HepG2 (cell line): ENCODE measurements at regions not wholly inside any gene's neighbourhood (a gene's known extent, or its start where the extent isn't known, plus 50 kb on each side); places are given as distances from the start of the nearest gene placed in this dataset.
A peak's percentile ranks its signal among the peaks of the same experiment; 100 is the strongest.

Experiments used
- ATAC-seq: fragments of 200-7000 bp; cut with Tn5 transposase; 3 replicates; pipeline ENCODE4 v1.9.1; 2020; ENCODE audit warnings: mild to moderate bottlenecking, moderate library complexity
- BruUV-seq: library from RNA; stranded (reverse); fragments of 400-500 nt; replicated peaks from 2 replicates; lab custom pipeline; 2021; lab: Mats Ljungman, UMichigan
- CTCF ChIA-PET: fragments of 300-600 bp; formaldehyde crosslinking; extraction: SDS; loops from one replicate; lab custom pipeline; 2021; ENCODE audit warnings: low total read pairs, inconsistent platforms, low intra/inter-chr PET ratio; lab: Yijun Ruan, JAX
- POLR2A ChIA-PET: fragments of 350-600 bp; sonication (Branson Sonifier 250); formaldehyde crosslinking; loops from one replicate; lab custom pipeline; 2020; ENCODE audit warnings: antibody characterized with exemption, inconsistent platforms; lab: Yijun Ruan, JAX
- DNase-seq: peaks from one replicate; pipeline ENCODE4 v3.0.0-alpha.2; 2015; ENCODE audit warnings: low spot score
- FAIRE-seq: peaks from 3 replicates; lab custom pipeline; 2011; peaks lifted over from hg19 to GRCh38; lab: Jason Lieb, UNC
- H2AFZ ChIP-seq: one replicate; pipeline ENCODE4 v1.6.1; 2011; ENCODE audit warnings: low read length, inconsistent platforms
- H3K27ac ChIP-seq: fragments of 300-600 bp; 3 replicates; pipeline ENCODE4 v1.8.0; 2011; ENCODE audit warnings: mixed run types, mild to moderate bottlenecking, mixed read lengths, low read length, inconsistent platforms; ENCODE audit not compliant: insufficient read depth; ENCODE audit errors: extremely low read length
- H3K27me3 ChIP-seq, 2 experiments: fragments of 200-600 bp in 1 of 2; 2 replicates in 1 of 2; 3 replicates in 1 of 2; pipeline versions ENCODE4 v1.6.0 to v1.8.0; 2011; ENCODE audit warnings: low read length in 2 of 2, mild to moderate bottlenecking in 2 of 2, moderate library complexity in 2 of 2, inconsistent platforms in 1 of 2; ENCODE audit not compliant: insufficient read depth in 2 of 2, control insufficient read depth in 1 of 2
- H3K36me3 ChIP-seq, 2 experiments: fragments of 200-600 bp in 1 of 2; replicated peaks in 1 of 2; 2 replicates in 1 of 2; 3 replicates in 1 of 2; pipeline versions ENCODE4 v1.5.1 to v1.8.0; 2011; ENCODE audit warnings: low read length in 2 of 2, inconsistent platforms in 1 of 2; ENCODE audit not compliant: insufficient read depth in 2 of 2, control insufficient read depth in 1 of 2
- H3K4me1 ChIP-seq: 2 replicates; pipeline ENCODE4 v1.5.1; 2012; ENCODE audit warnings: low read length, inconsistent platforms; ENCODE audit not compliant: insufficient read depth
- H3K4me2 ChIP-seq: 2 replicates; pipeline ENCODE4 v1.6.0; 2011; ENCODE audit warnings: low read depth, low read length, inconsistent platforms
- H3K4me3 ChIP-seq, 3 experiments: fragments of 200-600 bp in 1 of 3; sonication (generic), shearing (Covaris generic) in 1 of 3; replicated peaks in 1 of 3; 2 replicates each; pipeline ENCODE4 v1.5.1; 2011 to 2016; ENCODE audit warnings: low read length in 3 of 3, inconsistent platforms in 2 of 3, low read depth in 2 of 3, mild to moderate bottlenecking in 2 of 3, control low read depth in 1 of 3, mixed read lengths in 1 of 3; ENCODE audit not compliant: insufficient read depth in 1 of 3
- H3K79me2 ChIP-seq: one replicate; pipeline ENCODE4 v1.6.1; 2011; ENCODE audit warnings: low read length, inconsistent platforms; ENCODE audit not compliant: insufficient read depth
- H3K9ac ChIP-seq: 2 replicates; pipeline ENCODE4 v1.6.0; 2011; ENCODE audit warnings: mild to moderate bottlenecking, low read depth, low read length, inconsistent platforms; ENCODE audit not compliant: insufficient read depth
- H3K9me3 ChIP-seq: 2 replicates; pipeline ENCODE4 v1.5.1; 2012; ENCODE audit warnings: mild to moderate bottlenecking, low read length
- H4K20me1 ChIP-seq: 2 replicates; pipeline ENCODE4 v1.6.0; 2011; ENCODE audit warnings: inconsistent platforms, mild to moderate bottlenecking, low read length, moderate library complexity; ENCODE audit not compliant: insufficient read depth
- HOXA5 ChIP-seq: sonication (generic); formaldehyde crosslinking; IDR thresholded peaks from 2 replicates; pipeline ENCODE4 v1.4.0; 2020; ENCODE audit warnings: missing genetic modification reagents
- KLF12 ChIP-seq: sonication (generic); formaldehyde crosslinking; IDR thresholded peaks from 2 replicates; pipeline ENCODE4 v1.4.0; 2020; ENCODE audit warnings: missing genetic modification reagents, borderline replicate concordance
- SIX1 ChIP-seq: sonication (generic); formaldehyde crosslinking; IDR thresholded peaks from 2 replicates; pipeline ENCODE4 v1.4.0; 2020; ENCODE audit warnings: missing genetic modification reagents, borderline replicate concordance
- ZNF761 ChIP-seq: sonication (generic); formaldehyde crosslinking; conservative IDR thresholded peaks from 2 replicates; pipeline ENCODE4 v1.4.0; 2020; ENCODE audit warnings: mild to moderate bottlenecking, missing genetic modification reagents
- ZNF782 ChIP-seq: sonication (generic); formaldehyde crosslinking; IDR thresholded peaks from 2 replicates; pipeline ENCODE4 v1.4.0; 2020; ENCODE audit warnings: missing genetic modification reagents, mild to moderate bottlenecking, borderline replicate concordance
- ZNF878 ChIP-seq: sonication (generic); formaldehyde crosslinking; IDR thresholded peaks from 2 replicates; pipeline ENCODE4 v1.8.1; 2023; ENCODE audit warnings: mild to moderate bottlenecking, missing genetic modification reagents, moderate library complexity
- WGBS: methylation state at CpG from one replicate; pipeline ENCODE4 v1.1.6; 2017; ENCODE audit warnings: low lambda C conversion rate; 5-methylcytosine and 5-hydroxymethylcytosine counted together
- in situ Hi-C: cut with HindIII; loops from 2 replicates; pipeline ENCODE4 v1.10.0; 2017; ENCODE audit warnings: low pct_unique_long_range_greater_than_20kb; ENCODE audit not compliant: extremely low pct_ligation_motif_present
- intact Hi-C: fragments of 100-400 bp; cut with micrococcal nuclease; formaldehyde crosslinking; loops from one replicate; pipeline ENCODE4 v1.10.0; 2022; ENCODE audit not compliant: unreplicated experiment
- TF ChIP-seq, protein P1 (sequence below): sonication (generic); formaldehyde crosslinking; IDR thresholded peaks from 2 replicates; pipeline ENCODE4 v1.4.0; 2020; ENCODE audit warnings: missing genetic modification reagents
- TF ChIP-seq, protein P2 (sequence below): sonication (generic); formaldehyde crosslinking; IDR thresholded peaks from 2 replicates; pipeline ENCODE4 v1.5.0; 2020; ENCODE audit warnings: mild to moderate bottlenecking, missing genetic modification reagents, moderate library complexity

DNA sequence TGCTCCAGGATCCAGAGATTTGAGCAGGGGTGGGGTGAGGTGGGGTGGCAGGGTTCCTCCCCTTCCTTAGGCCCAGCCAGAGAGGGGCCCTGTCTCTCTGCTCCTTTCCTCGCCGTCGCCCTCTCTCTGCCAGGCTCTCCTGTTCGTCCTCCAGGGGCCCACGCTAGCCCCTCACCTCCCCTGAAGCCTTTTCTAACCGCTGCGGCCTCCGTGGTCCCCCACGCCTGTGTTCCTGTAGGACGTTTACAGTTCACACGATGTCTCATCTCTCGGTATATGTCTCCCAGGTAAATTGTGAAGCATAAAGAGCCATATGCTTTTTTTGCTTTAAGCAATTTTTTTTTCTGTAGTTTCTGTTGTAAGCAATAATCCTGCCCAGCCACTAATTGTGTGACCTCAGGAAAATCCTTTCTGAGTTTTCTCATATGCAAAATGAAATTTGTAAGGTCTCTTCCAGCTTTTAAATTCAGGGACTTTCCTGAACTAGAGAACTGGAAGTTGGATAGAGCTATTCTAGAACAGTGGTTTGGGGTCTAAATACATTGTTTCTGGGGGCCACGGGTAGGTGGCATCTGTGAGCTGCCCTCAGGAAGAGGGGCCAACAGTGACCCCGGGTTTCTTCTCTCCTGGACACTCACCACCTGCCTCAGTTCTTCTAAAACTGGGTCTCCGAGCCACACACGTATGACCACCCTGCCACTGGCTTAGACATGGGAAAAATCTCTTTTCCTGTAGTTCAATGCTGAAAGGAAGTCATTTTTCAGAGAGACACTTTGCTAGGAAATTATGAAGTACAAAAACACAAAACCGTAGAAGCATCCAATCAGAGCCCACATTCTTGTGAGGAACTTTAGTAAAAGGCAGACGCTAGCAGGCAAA lies 50.2 kb upstream of the ZNF366 start:
- Histone ChIP-seq H2AFZ (no peak overlapping the region), H3K4me1 (peaks cover 14% of the 10 kb centered on the region), H3K4me3 (peak overlapping the region; percentile 30 to 72 (median 47)), H3K27ac (no peak overlapping the region), H3K9ac (peak overlapping the region; percentile 31; the same call in 1 of the 2 replicates), H3K27me3 (peaks cover 0 to 9% of the 10 kb centered on the region in 2 experiments; a peak in 3 of 5 replicates), H3K9me3 (no peaks in the 10 kb centered on the region), H3K79me2 (no peaks in the 10 kb centered on the region), H4K20me1 (no peaks in the 10 kb centered on the region), H3K36me3 (no peaks in the 10 kb centered on the region), H3K4me2 (peak overlapping the region; percentile 99)
- TF ChIP-seq KLF12 (CRISPR knock-in tag) (peak; percentile 3; the same call in 1 of the 2 replicates), ZNF878 (CRISPR knock-in tag) (no peak), ZNF761 (CRISPR knock-in tag) (0 out of 2 replicates have a peak, but pooled peaks have one; percentile 33), SIX1 (CRISPR knock-in tag) (no peak), ZNF782 (CRISPR knock-in tag) (no peak), HOXA5 (CRISPR knock-in tag) (0 out of 2 replicates have a peak, but pooled peaks have one; percentile 10)
- TF ChIP-seq, protein P1, sequence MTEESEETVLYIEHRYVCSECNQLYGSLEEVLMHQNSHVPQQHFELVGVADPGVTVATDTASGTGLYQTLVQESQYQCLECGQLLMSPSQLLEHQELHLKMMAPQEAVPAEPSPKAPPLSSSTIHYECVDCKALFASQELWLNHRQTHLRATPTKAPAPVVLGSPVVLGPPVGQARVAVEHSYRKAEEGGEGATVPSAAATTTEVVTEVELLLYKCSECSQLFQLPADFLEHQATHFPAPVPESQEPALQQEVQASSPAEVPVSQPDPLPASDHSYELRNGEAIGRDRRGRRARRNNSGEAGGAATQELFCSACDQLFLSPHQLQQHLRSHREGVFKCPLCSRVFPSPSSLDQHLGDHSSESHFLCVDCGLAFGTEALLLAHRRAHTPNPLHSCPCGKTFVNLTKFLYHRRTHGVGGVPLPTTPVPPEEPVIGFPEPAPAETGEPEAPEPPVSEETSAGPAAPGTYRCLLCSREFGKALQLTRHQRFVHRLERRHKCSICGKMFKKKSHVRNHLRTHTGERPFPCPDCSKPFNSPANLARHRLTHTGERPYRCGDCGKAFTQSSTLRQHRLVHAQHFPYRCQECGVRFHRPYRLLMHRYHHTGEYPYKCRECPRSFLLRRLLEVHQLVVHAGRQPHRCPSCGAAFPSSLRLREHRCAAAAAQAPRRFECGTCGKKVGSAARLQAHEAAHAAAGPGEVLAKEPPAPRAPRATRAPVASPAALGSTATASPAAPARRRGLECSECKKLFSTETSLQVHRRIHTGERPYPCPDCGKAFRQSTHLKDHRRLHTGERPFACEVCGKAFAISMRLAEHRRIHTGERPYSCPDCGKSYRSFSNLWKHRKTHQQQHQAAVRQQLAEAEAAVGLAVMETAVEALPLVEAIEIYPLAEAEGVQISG (CRISPR knock-in tag), result peak; percentile 1; the same call in 1 of the 2 replicates
- TF ChIP-seq, protein P2, sequence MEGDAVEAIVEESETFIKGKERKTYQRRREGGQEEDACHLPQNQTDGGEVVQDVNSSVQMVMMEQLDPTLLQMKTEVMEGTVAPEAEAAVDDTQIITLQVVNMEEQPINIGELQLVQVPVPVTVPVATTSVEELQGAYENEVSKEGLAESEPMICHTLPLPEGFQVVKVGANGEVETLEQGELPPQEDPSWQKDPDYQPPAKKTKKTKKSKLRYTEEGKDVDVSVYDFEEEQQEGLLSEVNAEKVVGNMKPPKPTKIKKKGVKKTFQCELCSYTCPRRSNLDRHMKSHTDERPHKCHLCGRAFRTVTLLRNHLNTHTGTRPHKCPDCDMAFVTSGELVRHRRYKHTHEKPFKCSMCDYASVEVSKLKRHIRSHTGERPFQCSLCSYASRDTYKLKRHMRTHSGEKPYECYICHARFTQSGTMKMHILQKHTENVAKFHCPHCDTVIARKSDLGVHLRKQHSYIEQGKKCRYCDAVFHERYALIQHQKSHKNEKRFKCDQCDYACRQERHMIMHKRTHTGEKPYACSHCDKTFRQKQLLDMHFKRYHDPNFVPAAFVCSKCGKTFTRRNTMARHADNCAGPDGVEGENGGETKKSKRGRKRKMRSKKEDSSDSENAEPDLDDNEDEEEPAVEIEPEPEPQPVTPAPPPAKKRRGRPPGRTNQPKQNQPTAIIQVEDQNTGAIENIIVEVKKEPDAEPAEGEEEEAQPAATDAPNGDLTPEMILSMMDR (CRISPR knock-in tag), result no peak
- peak; percentile 70 for ATAC-seq
- POLR2A ChIA-PET, result no interaction called here
- no TSS peak for BruUV-seq
- in situ Hi-C loops, result no loop called here
- no peak for DNase-seq
- CTCF ChIA-PET, result no interaction called here
- intact Hi-C loops, result no loop called here
- WGBS, result 32% methylated on average over 18 of the region's 18 CpGs
- no peak for FAIRE-seq
